ENCODE measurements at regions not wholly inside any gene's neighbourhood (a gene's known extent, or its start where the extent isn't known, plus 50 kb on each side); places are given as distances from the start of the nearest gene placed in this dataset.
A peak's percentile ranks its signal among the peaks of the same experiment; 100 is the strongest.

GRCh38 chr9:22379272-22379671 lies 67.4 kb upstream of the DMRTA1 start:
- Mint-ChIP-seq H3K4me1 (peaks cover under 1 to 6% of the 10 kb centered on the region in 2 experiments; a peak in 3 of 4 replicates), H3K27me3 (ENCODE audit: low read depth) (no peaks in the 10 kb centered on the region), H3K9me3 (no peaks in the 10 kb centered on the region; a peak in 1 of 5 replicates), H3K4me3 (no peak overlapping the region), H3K36me3 (ENCODE audit: insufficient read depth in 1 of 3, low read depth in 3 of 3) (no peaks in the 10 kb centered on the region), H3K27ac (peak overlapping the region in 1 of 3 experiments; percentile 52; a peak in 1 of 7 replicates)
- Histone ChIP-seq H4K8ac (replicated peaks; ENCODE audit: insufficient read length, low read depth, low read length) (no peak overlapping the region), H3K4ac (ENCODE audit: low read depth, low read length) (no peak overlapping the region), H3K79me2 (ENCODE audit: insufficient read depth, low read length) (no peaks in the 10 kb centered on the region), H3K79me1 (ENCODE audit: insufficient read depth, low read depth, low read length, poor library complexity, severe bottlenecking) (no peaks in the 10 kb centered on the region), H2AFZ (ENCODE audit: low read length) (no peak overlapping the region), H2BK15ac (ENCODE audit: low read depth, low read length) (no peak overlapping the region), H2BK20ac (ENCODE audit: low read depth, low read length, poor library complexity, severe bottlenecking) (no peak overlapping the region), H4K91ac (ENCODE audit: insufficient read length, low read depth, low read length) (no peak overlapping the region), H4K5ac (ENCODE audit: insufficient read length, low read depth, low read length) (no peak overlapping the region), H3K18ac (ENCODE audit: insufficient read length, low read depth, low read length) (no peak overlapping the region), H2BK5ac (ENCODE audit: insufficient read length, low read length) (no peak overlapping the region), H3K23ac (ENCODE audit: insufficient read length, low read depth, low read length) (no peak overlapping the region), H3K4me2 (ENCODE audit: insufficient read depth, insufficient read length, low read length) (no peak overlapping the region), H3K14ac (ENCODE audit: insufficient read depth, low read length) (no peak overlapping the region), H3K9ac (ENCODE audit: extremely low read depth, insufficient read length, low read length) (no peak overlapping the region), H3K27me3 (ENCODE audit: insufficient read depth, low read length) (no peaks in the 10 kb centered on the region), H3K56ac (ENCODE audit: insufficient read length, low read depth, low read length) (no peak overlapping the region), H3K27ac (ENCODE audit: insufficient read length, low read depth, low read length) (no peak overlapping the region), H4K20me1 (ENCODE audit: control insufficient read depth, insufficient read depth, insufficient read length) (no peaks in the 10 kb centered on the region), H3K9me3 (ENCODE audit: control insufficient read depth, low read depth, low read length) (no peaks in the 10 kb centered on the region), H3T11ph (ENCODE audit: low read length) (no peak overlapping the region), H2AK5ac (ENCODE audit: insufficient read length, low read length) (no peak overlapping the region), H3K4me1 (ENCODE audit: insufficient read depth, low read length) (no peaks in the 10 kb centered on the region), H2BK12ac (ENCODE audit: insufficient read length, low read depth, low read length) (no peak overlapping the region), H3K23me2 (ENCODE audit: insufficient read length, low read depth, low read length, poor library complexity, severe bottlenecking) (no peaks in the 10 kb centered on the region), H2BK120ac (ENCODE audit: low read depth, low read length, poor library complexity, severe bottlenecking) (no peak overlapping the region)
- no peak for DNase-seq
- TF ChIP-seq CTCF (conservative IDR thresholded peaks at IDR 0.05) = no peak
- no CpG with 5 or more reads among the region's 5 CpGs for WGBS (ENCODE audit: extremely low coverage, insufficient read length, low lambda C conversion rate)

Measured in H9 (cell line).